A549 (cell line): ENCODE measurements at regions not wholly inside any gene's neighbourhood (a gene's known extent, or its start where the extent isn't known, plus 50 kb on each side); places are given as distances from the start of the nearest gene placed in this dataset.

Experiments used
- HOXB13 ChIP-seq: fragments of 250-450 bp; sonication (Bioruptor Pico); IDR thresholded peaks from 2 replicates; pipeline ENCODE4 v1.5.0; 2020; ENCODE audit warnings: low read depth, mild to moderate bottlenecking, moderate library complexity
- JUN ChIP-seq, 2 experiments: fragments of >200 bp; sonication (Bioruptor Twin); formaldehyde crosslinking; IDR thresholded peaks; 2 replicates in 1 of 2; 3 replicates in 1 of 2; pipeline ENCODE4 v1.6.1; 2016 to 2017
- MAFK ChIP-seq: fragments of 450-650 bp; IDR thresholded peaks from 2 replicates; pipeline ENCODE4 v1.6.1; 2014; ENCODE audit not compliant: partially characterized antibody

GRCh38 chr7:71077743-71078476 is 54.0 kb upstream of the GALNT17 start (continued):
- no peak for TF ChIP-seq MAFK
- TF ChIP-seq JUN (IDR thresholded peaks at IDR 0.05) = no peak
- no peak for TF ChIP-seq HOXB13 (CRISPR knock-in tag)
